OCI-LY3 (cell line): ENCODE measurements at regions not wholly inside any gene's neighbourhood (a gene's known extent, or its start where the extent isn't known, plus 50 kb on each side); places are given as distances from the start of the nearest gene placed in this dataset.

Experiments
- H2AFZ ChIP-seq: fragments of 200-600, 300-600 bp; shearing (Covaris generic); 2 replicates; pipeline ENCODE4 v1.6.0; 2014; ENCODE audit warnings: antibody characterized with exemption, low read depth, low read length
- H3K27ac ChIP-seq: fragments of 200-600, 300-600 bp; sonication (generic); 2 replicates; pipeline ENCODE4 v1.5.1; 2014; ENCODE audit warnings: mild to moderate bottlenecking, low read length, moderate library complexity, mixed read lengths
- H3K27me3 ChIP-seq: fragments of 200-600, 300-600 bp; sonication (generic); 2 replicates; pipeline ENCODE4 v1.6.1; 2014; ENCODE audit warnings: low read depth, low read length, mixed read lengths
- H3K36me3 ChIP-seq: fragments of 200-600, 300-600 bp; sonication (generic); replicated peaks from 2 replicates; pipeline ENCODE3; 2014; ENCODE audit warnings: low read depth, low read length, mixed read lengths
- H3K4me1 ChIP-seq: fragments of 300-600, 200-600 bp; sonication (generic); 2 replicates; pipeline ENCODE4 v1.6.1; 2014; ENCODE audit warnings: low read length, mixed read lengths
- H3K4me2 ChIP-seq: fragments of 200-600, 300-600 bp; sonication (generic); 2 replicates; pipeline ENCODE4 v1.6.1; 2014; ENCODE audit warnings: low read length, mixed read lengths
- H3K4me3 ChIP-seq: fragments of 300-600, 200-600 bp; sonication (generic); 2 replicates; pipeline ENCODE4 v1.5.1; 2014; ENCODE audit warnings: antibody characterized with exemption, mild to moderate bottlenecking, low read length, moderate library complexity
- H3K79me2 ChIP-seq: fragments of 300-600, 200-600 bp; shearing (Covaris generic); 2 replicates; pipeline ENCODE4 v1.6.1; 2014; ENCODE audit warnings: mild to moderate bottlenecking, low read length, mixed read lengths
- H3K9ac ChIP-seq: fragments of 300-600, 200-600 bp; shearing (Covaris generic); 2 replicates; pipeline ENCODE4 v1.6.0; 2014; ENCODE audit warnings: mild to moderate bottlenecking, low read length, moderate library complexity
- H3K9me3 ChIP-seq: fragments of 200-600, 300-600 bp; shearing (Covaris generic); 2 replicates; pipeline ENCODE4 v1.6.1; 2014; ENCODE audit warnings: low read length, mixed read lengths; ENCODE audit not compliant: insufficient read depth
- H4K20me1 ChIP-seq: fragments of 200-600, 300-600 bp; sonication (generic); 2 replicates; pipeline ENCODE4 v1.6.1; 2016; ENCODE audit warnings: low read length, mixed read lengths; ENCODE audit not compliant: insufficient read depth
- EZH2phosphoT487 ChIP-seq: fragments of 200-600 bp; shearing (Covaris generic); IDR thresholded peaks from 2 replicates; pipeline ENCODE4 v1.6.1; 2018; ENCODE audit warnings: antibody characterized with exemption, mixed run types, low read depth
- TF ChIP-seq, protein P1 (sequence below): fragments of 200-600, 300-600 bp; sonication (generic); IDR thresholded peaks from 2 replicates; pipeline ENCODE4 v1.5.1; 2014; ENCODE audit warnings: antibody characterized with exemption, low read length, low read depth

DNA sequence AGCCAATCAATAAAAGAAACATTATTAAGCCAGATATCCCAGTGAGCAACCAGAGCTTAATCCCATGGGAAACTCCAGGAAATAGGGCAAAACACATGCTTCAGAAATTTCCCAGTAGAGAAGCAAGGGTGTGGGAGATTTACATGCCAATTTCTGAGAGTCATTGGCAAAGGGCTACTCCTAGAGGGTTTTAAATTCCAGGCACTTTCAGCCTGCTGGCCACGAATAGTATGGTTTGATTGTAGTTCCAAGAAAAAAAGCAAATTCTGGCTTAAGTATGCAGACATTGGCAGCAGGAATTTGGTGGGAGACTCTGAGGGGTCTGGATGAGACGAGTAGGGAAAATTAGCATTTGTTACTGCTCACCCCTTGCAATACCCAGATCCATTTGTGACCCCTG is 402.1 kb upstream of the SUCLG2 start:
- H2AFZ ChIP-seq = no peak overlapping the region
- no peak overlapping the region for H3K4me2 ChIP-seq
- H3K4me1 ChIP-seq = no peaks in the 10 kb centered on the region
- no peak for TF ChIP-seq EZH2phosphoT487
- TF ChIP-seq, protein P1, sequence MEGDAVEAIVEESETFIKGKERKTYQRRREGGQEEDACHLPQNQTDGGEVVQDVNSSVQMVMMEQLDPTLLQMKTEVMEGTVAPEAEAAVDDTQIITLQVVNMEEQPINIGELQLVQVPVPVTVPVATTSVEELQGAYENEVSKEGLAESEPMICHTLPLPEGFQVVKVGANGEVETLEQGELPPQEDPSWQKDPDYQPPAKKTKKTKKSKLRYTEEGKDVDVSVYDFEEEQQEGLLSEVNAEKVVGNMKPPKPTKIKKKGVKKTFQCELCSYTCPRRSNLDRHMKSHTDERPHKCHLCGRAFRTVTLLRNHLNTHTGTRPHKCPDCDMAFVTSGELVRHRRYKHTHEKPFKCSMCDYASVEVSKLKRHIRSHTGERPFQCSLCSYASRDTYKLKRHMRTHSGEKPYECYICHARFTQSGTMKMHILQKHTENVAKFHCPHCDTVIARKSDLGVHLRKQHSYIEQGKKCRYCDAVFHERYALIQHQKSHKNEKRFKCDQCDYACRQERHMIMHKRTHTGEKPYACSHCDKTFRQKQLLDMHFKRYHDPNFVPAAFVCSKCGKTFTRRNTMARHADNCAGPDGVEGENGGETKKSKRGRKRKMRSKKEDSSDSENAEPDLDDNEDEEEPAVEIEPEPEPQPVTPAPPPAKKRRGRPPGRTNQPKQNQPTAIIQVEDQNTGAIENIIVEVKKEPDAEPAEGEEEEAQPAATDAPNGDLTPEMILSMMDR = no peak
- H4K20me1 ChIP-seq = no peaks in the 10 kb centered on the region
- no peak overlapping the region for H3K27ac ChIP-seq
- no peaks in the 10 kb centered on the region for H3K27me3 ChIP-seq
- H3K4me3 ChIP-seq = no peak overlapping the region
- no peaks in the 10 kb centered on the region for H3K79me2 ChIP-seq
- no peak overlapping the region for H3K9ac ChIP-seq
- no peaks in the 10 kb centered on the region for H3K36me3 ChIP-seq
- H3K9me3 ChIP-seq = no peaks in the 10 kb centered on the region

DNA sequence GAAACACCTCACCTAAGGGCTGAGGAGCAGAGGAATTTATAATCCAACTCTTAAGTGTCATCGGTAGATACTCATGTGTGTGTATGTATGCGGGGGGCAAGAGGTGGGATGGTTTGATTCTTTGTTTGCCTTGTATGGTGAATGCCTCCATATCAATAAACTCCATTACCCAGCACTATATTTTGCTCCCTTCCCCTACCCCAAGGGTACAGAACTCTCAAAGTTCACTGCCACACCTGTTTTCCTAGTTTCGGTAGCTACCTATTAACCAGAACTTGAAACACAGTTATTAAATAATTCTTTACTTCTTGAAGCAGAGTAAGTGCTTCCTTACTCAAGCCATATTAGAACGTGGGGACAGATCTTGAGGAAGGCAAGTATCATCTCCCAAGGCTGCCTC is 400.8 kb upstream of the SUCLG2 start:
- Histone ChIP-seq H3K4me3 (no peak overlapping the region), H3K4me2 (no peak overlapping the region), H3K27ac (no peak overlapping the region), H3K79me2 (no peaks in the 10 kb centered on the region), H4K20me1 (no peaks in the 10 kb centered on the region), H3K27me3 (no peaks in the 10 kb centered on the region), H3K9me3 (no peaks in the 10 kb centered on the region), H2AFZ (no peak overlapping the region), H3K4me1 (no peaks in the 10 kb centered on the region), H3K9ac (no peak overlapping the region), H3K36me3 (no peaks in the 10 kb centered on the region)
- no peak for TF ChIP-seq EZH2phosphoT487
- TF ChIP-seq, protein P1 = no peak

DNA sequence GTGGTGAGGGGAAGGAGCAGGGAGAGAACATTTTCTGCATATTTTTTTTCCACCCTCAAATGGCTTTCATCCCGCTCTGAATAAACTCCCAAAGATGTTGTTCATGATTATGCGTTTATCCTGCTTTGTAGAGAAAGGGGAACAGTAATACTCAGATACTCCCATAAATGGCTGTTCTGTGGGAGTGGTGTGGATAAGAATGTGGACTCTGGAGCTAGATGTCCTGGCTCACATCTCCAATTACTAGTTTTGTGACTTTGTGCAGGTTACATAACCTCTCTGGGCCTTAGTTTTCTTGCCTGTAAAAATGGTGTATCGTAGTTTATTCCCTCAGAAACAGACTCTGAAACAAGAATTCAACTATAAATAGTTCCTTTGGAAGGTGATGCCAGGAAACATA is 395.4 kb upstream of the SUCLG2 start:
- Histone ChIP-seq H3K4me1 (no peaks in the 10 kb centered on the region), H3K9ac (no peak overlapping the region), H3K4me2 (no peak overlapping the region), H3K27me3 (peaks cover 2% of the 10 kb centered on the region; the same call in 1 of the 2 replicates), H2AFZ (no peak overlapping the region), H3K9me3 (no peaks in the 10 kb centered on the region), H3K79me2 (no peaks in the 10 kb centered on the region), H4K20me1 (no peaks in the 10 kb centered on the region), H3K4me3 (no peak overlapping the region), H3K27ac (no peak overlapping the region), H3K36me3 (no peaks in the 10 kb centered on the region)
- TF ChIP-seq EZH2phosphoT487 = no peak
- TF ChIP-seq, protein P1 = no peak

DNA sequence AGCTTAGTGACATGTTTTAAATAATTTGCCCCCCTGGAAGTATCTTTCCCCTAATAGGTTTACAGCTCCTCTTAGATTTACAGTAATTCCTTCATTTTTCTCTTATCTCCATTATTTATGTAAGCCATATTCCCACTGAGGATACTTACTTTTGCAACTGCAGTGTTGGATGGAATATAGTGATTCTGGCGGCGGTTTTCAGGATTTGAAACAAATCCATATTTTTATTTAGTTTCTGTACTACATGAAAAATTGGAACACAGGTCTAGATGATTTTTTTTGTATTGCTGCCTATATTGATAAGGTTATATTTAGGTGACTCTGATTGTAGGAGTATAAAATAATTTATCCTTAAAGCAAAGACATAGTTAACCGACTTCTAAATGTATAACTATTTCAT is 391.6 kb upstream of the SUCLG2 start:
- no peaks in the 10 kb centered on the region for H3K36me3 ChIP-seq
- H3K9me3 ChIP-seq = no peaks in the 10 kb centered on the region
- H3K27ac ChIP-seq = no peak overlapping the region
- peaks cover 12% of the 10 kb centered on the region for H3K27me3 ChIP-seq
- H3K79me2 ChIP-seq = no peaks in the 10 kb centered on the region
- TF ChIP-seq, protein P1 = no peak
- TF ChIP-seq EZH2phosphoT487 = no peak
- no peak overlapping the region for H2AFZ ChIP-seq
- H3K4me3 ChIP-seq = no peak overlapping the region
- no peak overlapping the region for H3K4me2 ChIP-seq
- no peak overlapping the region for H3K9ac ChIP-seq
- H3K4me1 ChIP-seq = no peaks in the 10 kb centered on the region
- no peaks in the 10 kb centered on the region for H4K20me1 ChIP-seq
